Activated T-cell treated with anti-CD3 and anti-CD28 coated beads, Interleukin-2, amount 50 U/mL, for 72 hours (primary cell): ENCODE measurements at regions not wholly inside any gene's neighbourhood (a gene's known extent, or its start where the extent isn't known, plus 50 kb on each side); places are given as distances from the start of the nearest gene placed in this dataset.

Experiments used
- ATAC-seq, 2 donors: fragments of 150-1000 bp; cut with Tn5 transposase; replicated peaks in 1 of 2; 2 replicates each; pipeline ENCODE4 v1.10.0; 2021; ENCODE audit warnings: moderate library complexity in 2 of 2, mild to moderate bottlenecking in 1 of 2
- DNase-seq, 2 donors: peaks; one replicate each; pipeline ENCODE4 v3.0.0; 2021 to 2022; ENCODE audit warnings: mixed read lengths in 1 of 2
- H3K27ac Mint-ChIP-seq: one replicate; pipeline ENCODE4 v1.8.0; 2022; ENCODE audit warnings: mild to moderate bottlenecking, moderate library complexity, mixed read lengths
- H3K27me3 Mint-ChIP-seq: one replicate; pipeline ENCODE4 v1.8.0; 2022; ENCODE audit warnings: low read depth, mixed read lengths
- H3K36me3 Mint-ChIP-seq, 2 donors: one replicate each; pipeline ENCODE4 v1.8.0; 2022; ENCODE audit warnings: mixed read lengths in 2 of 2, mild to moderate bottlenecking in 1 of 2; ENCODE audit not compliant: insufficient read depth in 2 of 2
- H3K4me1 Mint-ChIP-seq: one replicate; pipeline ENCODE4 v1.8.0; 2022; ENCODE audit warnings: low read depth, mixed read lengths
- H3K4me3 Mint-ChIP-seq, 2 donors: one replicate each; pipeline ENCODE4 v1.8.0; 2022; ENCODE audit warnings: mild to moderate bottlenecking in 2 of 2, mixed read lengths in 2 of 2, moderate library complexity in 2 of 2
- H3K9me3 Mint-ChIP-seq, 2 donors: one replicate each; pipeline ENCODE4 v1.8.0; 2022; ENCODE audit warnings: mixed read lengths in 2 of 2

DNA sequence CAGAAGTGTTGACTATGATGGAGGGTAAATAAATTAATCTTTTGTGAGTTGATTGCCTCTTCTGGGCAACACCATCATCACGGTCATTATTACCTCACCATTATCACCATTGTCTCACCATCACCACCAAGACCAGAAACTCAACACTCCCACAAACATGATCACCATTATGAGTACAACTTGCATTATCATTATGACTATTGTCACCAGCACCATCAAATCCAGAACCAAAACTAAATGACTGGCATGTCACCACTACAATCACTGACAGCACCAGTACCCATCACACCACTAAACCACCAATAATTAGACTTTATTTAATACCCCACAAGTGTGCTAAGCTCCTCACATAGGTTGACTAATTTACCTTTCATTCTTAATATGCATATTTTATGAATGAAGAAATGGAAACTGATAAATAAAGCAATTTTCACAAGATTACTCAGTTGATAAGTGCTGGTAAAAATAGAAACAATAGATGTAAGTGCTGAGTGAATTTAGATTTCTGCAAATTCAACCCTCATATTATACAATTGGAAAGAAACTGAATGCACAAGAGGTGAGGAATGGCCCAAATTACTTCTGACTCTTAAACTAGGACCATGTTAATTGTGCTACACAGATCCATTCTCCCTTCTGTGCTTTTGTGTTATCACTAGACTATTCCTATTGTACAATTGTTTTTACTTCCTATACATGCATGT, 517.8 kb upstream of the PAPPA start:
- H3K27me3 Mint-ChIP-seq: no peaks in the 10 kb centered on the region

GRCh38 chr9:115636596-115636995, 517.0 kb upstream of the PAPPA start:
- no peak overlapping the region for H3K4me3 Mint-ChIP-seq
- ATAC-seq (no peak), DNase-seq (no peak)
- peaks cover 2 to 3% of the 10 kb centered on the region in 2 donors for H3K9me3 Mint-ChIP-seq
- no peaks in the 10 kb centered on the region for H3K36me3 Mint-ChIP-seq
- no peak overlapping the region for H3K27ac Mint-ChIP-seq
- no peaks in the 10 kb centered on the region for H3K27me3 Mint-ChIP-seq
- no peaks in the 10 kb centered on the region for H3K4me1 Mint-ChIP-seq

More for the DNA sequence above, 517.8 kb upstream of the PAPPA start:
- Mint-ChIP-seq H3K36me3 (no peaks in the 10 kb centered on the region), H3K9me3 (peaks cover 2 to 3% of the 10 kb centered on the region in 2 donors), H3K27ac (no peak overlapping the region), H3K4me3 (no peak overlapping the region), H3K4me1 (no peaks in the 10 kb centered on the region)
- ATAC-seq (peak; percentile 62 to 83), DNase-seq (peak in 1 of 2 donors; percentile 2)

- ATAC-seq (no peak), DNase-seq (no peak)
- peaks cover under 1 to 3% of the 10 kb centered on the region in 2 donors for H3K9me3 Mint-ChIP-seq
- no peaks in the 10 kb centered on the region for H3K27me3 Mint-ChIP-seq
- H3K27ac Mint-ChIP-seq: no peak overlapping the region
- no peak overlapping the region for H3K4me3 Mint-ChIP-seq
- no peaks in the 10 kb centered on the region for H3K4me1 Mint-ChIP-seq
- no peaks in the 10 kb centered on the region for H3K36me3 Mint-ChIP-seq
Observed at GRCh38 chr9:115637661-115638060, 515.9 kb upstream of the PAPPA start.

DNA sequence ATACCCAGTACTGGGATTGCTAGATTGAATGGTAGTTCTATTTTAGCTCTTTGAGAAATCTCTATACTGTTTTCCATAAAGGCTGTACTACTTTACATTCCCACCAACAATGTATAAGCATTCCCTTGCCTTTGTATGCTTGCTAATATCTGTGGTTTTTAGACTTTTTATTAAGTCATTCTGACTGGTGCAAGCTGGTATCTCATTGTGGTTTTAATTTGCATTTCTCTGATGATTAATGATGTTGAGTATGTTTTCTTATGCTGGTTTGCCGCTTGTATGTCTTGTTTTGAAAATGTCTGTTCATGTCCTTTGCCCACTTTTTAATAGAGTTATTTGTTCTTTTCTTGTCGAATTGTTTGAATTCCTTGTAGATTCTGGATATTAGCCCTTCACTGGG, 512.7 kb upstream of the PAPPA start:
- Mint-ChIP-seq H3K4me3 (no peak overlapping the region), H3K9me3 (peaks cover 0 to 2% of the 10 kb centered on the region in 2 donors), H3K27ac (no peak overlapping the region), H3K27me3 (no peaks in the 10 kb centered on the region), H3K36me3 (no peaks in the 10 kb centered on the region), H3K4me1 (no peaks in the 10 kb centered on the region)
- DNase-seq (no peak), ATAC-seq (no peak)

- DNase-seq (no peak), ATAC-seq (no peak)
- H3K4me3 Mint-ChIP-seq: no peak overlapping the region
- H3K36me3 Mint-ChIP-seq: no peaks in the 10 kb centered on the region
- no peak overlapping the region for H3K27ac Mint-ChIP-seq
- no peaks in the 10 kb centered on the region for H3K4me1 Mint-ChIP-seq
- no peaks in the 10 kb centered on the region for H3K27me3 Mint-ChIP-seq
- peaks cover 0 to under 1% of the 10 kb centered on the region in 2 donors for H3K9me3 Mint-ChIP-seq
Observed at GRCh38 chr9:115642285-115642684, 511.3 kb upstream of the PAPPA start.

DNA sequence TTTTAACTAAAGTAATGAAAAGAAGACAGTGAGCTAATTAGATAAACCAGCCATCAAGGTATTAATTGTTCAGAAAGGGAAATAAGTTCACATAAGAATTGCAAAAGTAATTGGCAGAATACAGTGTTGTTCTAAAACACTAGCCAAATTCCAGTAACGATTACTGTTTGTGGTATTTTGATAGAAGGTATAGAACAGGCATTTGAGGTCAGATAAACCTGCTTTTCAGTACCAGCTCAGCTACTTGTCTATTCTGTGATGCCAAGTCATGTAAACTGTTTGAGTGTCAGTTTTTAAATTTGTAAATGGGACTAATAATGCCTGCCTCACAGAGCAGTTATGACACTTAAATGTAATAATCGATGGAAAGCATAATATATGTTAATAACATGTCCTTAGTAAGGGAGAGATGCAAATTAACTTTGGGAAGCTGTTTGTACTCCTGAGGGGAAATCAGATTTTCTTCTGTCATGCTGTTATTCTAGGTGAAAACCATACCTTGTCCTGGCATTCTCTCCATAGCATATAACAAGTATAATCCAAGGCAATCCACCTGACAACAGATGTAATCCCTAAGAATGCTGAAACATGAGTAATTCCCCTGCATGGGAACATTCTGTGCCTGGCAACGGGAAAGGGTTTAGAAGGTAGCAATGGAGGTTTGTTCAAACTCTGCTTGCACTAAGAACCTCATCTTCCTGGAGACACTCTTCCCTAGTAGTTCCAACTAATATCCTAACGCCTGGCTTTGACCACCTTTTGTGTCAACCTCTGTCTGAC, 509.5 kb upstream of the PAPPA start:
- H3K36me3 Mint-ChIP-seq: no peaks in the 10 kb centered on the region

DNA sequence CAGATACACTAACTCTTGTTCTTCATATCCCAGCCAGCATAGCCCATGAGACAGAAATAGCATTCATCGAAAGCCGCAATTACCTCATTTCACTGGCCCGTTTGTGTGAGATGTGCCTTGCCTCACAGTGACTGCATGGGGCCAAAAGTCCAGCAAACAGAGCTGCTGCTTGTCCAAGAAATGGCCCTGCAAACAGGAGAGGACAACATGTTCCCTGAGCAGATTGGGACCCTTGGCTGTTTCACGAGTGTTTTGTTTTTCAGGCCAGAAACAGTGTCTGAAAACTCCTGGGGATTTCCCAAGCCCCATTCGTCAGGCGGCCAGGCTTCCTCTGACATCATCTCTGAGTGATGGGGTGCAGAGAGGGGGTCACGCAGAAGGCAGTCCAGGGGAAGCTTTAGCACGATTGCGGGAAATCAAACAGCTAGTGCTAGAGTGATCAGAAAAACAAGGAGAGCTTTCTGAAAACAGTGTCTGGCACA, 503.6 kb upstream of the PAPPA start:
- H3K9me3 Mint-ChIP-seq: peaks cover 0 to 2% of the 10 kb centered on the region in 2 donors
- no peak for DNase-seq
- no peaks in the 10 kb centered on the region for H3K4me1 Mint-ChIP-seq
- no peaks in the 10 kb centered on the region for H3K27me3 Mint-ChIP-seq
- no peaks in the 10 kb centered on the region for H3K36me3 Mint-ChIP-seq
- no peak for ATAC-seq
- no peak overlapping the region for H3K27ac Mint-ChIP-seq
- no peak overlapping the region for H3K4me3 Mint-ChIP-seq

More for the DNA sequence above, 509.5 kb upstream of the PAPPA start:
- ATAC-seq: no peak
- Mint-ChIP-seq H3K9me3 (no peaks in the 10 kb centered on the region), H3K27ac (no peak overlapping the region), H3K4me3 (no peak overlapping the region), H3K27me3 (no peaks in the 10 kb centered on the region), H3K4me1 (no peaks in the 10 kb centered on the region)
- DNase-seq: no peak

DNA sequence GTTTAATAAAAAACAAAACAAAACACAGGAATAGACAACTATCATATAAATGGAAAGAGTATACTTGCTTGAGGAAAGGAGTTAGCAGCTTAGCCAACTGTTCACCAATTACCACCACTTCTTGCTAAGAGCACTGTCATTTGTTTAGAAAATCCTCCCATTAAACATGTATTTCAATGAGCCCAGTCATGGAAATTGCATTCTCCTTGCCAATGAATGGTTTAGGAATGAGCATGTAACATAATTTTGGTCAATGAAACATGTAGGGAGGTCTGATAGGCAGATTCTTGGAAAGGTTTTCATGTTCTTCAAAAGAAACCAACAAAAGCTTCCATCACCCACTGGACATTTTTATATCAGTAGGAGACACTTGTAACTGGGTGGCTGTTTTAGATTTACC, 502.8 kb upstream of the PAPPA start:
- Mint-ChIP-seq H3K4me1 (no peaks in the 10 kb centered on the region), H3K27me3 (no peaks in the 10 kb centered on the region), H3K27ac (no peak overlapping the region), H3K4me3 (no peak overlapping the region), H3K36me3 (no peaks in the 10 kb centered on the region), H3K9me3 (peaks cover 0 to 2% of the 10 kb centered on the region in 2 donors)
- ATAC-seq (no peak), DNase-seq (no peak)

GRCh38 chr9:115651461-115651860, 502.1 kb upstream of the PAPPA start:
- no peak for DNase-seq
- Mint-ChIP-seq H3K4me3 (no peak overlapping the region), H3K27ac (no peak overlapping the region), H3K4me1 (no peaks in the 10 kb centered on the region), H3K36me3 (no peaks in the 10 kb centered on the region), H3K27me3 (no peaks in the 10 kb centered on the region), H3K9me3 (peaks cover 0 to 2% of the 10 kb centered on the region in 2 donors)
- ATAC-seq: no peak

- H3K4me3 Mint-ChIP-seq: no peak overlapping the region
- peaks cover 0 to 2% of the 10 kb centered on the region in 2 donors for H3K9me3 Mint-ChIP-seq
- H3K27ac Mint-ChIP-seq: no peak overlapping the region
- DNase-seq (no peak), ATAC-seq (no peak)
- no peaks in the 10 kb centered on the region for H3K36me3 Mint-ChIP-seq
- H3K4me1 Mint-ChIP-seq: no peaks in the 10 kb centered on the region
- no peaks in the 10 kb centered on the region for H3K27me3 Mint-ChIP-seq
Observed at GRCh38 chr9:115653171-115653606, 500.4 kb upstream of the PAPPA start.

GRCh38 chr9:115657695-115658094, 495.9 kb upstream of the PAPPA start:
- no peak for ATAC-seq
- H3K36me3 Mint-ChIP-seq: no peaks in the 10 kb centered on the region
- no peak overlapping the region for H3K4me3 Mint-ChIP-seq
- H3K9me3 Mint-ChIP-seq: no peaks in the 10 kb centered on the region
- no peak overlapping the region for H3K27ac Mint-ChIP-seq
- no peaks in the 10 kb centered on the region for H3K4me1 Mint-ChIP-seq
- H3K27me3 Mint-ChIP-seq: peaks cover 7% of the 10 kb centered on the region
- DNase-seq: no peak

DNA sequence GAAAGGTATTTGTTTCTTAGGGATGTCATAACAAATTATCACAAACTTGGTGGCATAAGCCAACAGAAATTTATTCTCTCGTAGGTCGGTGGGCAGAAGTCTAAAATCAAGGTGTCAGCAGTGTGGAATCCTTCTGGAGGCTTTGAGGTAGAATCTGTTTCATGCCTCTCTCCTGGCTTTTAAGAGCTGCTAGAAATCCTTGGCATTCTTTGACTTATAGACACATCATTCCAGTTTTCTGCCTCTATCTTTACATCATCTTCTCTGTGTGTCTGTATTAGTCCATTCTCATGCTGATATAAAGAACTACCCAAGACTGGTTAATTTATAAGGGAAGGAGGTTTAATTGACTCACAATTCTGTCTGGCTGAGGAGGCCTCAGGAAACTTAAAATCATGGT, 488.1 kb upstream of the PAPPA start:
- H3K36me3 Mint-ChIP-seq: no peaks in the 10 kb centered on the region
- no peaks in the 10 kb centered on the region for H3K4me1 Mint-ChIP-seq
- H3K27ac Mint-ChIP-seq: no peak overlapping the region
- H3K9me3 Mint-ChIP-seq: no peaks in the 10 kb centered on the region
- ATAC-seq (no peak), DNase-seq (no peak)
- H3K4me3 Mint-ChIP-seq: no peak overlapping the region
- H3K27me3 Mint-ChIP-seq: no peaks in the 10 kb centered on the region

DNA sequence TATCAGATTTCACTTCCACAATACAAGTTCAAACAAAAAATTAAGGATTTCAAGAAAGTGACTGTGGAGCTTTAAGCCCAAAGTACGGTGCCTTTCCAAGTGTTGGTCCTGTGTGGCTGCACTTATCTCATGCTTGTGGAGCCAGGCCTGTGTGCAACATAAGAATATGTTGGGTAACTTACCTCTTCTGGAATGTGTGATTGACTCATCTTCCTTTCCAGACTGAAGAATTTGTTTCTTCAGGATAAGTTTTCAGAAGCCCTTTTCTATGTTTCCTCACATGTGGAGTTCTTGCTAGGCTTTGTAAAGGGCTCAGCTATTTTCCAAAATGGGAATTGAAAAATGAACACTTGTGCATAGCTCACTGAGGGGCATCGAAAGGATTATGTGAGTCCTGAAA, 485.1 kb upstream of the PAPPA start:
- ATAC-seq (no peak), DNase-seq (no peak)
- Mint-ChIP-seq H3K9me3 (peaks cover 0 to 2% of the 10 kb centered on the region in 2 donors), H3K27ac (no peak overlapping the region), H3K36me3 (no peaks in the 10 kb centered on the region), H3K4me1 (no peaks in the 10 kb centered on the region), H3K27me3 (no peaks in the 10 kb centered on the region), H3K4me3 (no peak overlapping the region)
